Urinary bladder (tissue), 3 donors: ENCODE measurements at regions not wholly inside any gene's neighbourhood (a gene's known extent, or its start where the extent isn't known, plus 50 kb on each side); places are given as distances from the start of the nearest gene placed in this dataset.
"Not testable (repeated sequence)": the region's sequence is repeated elsewhere in the genome, so short reads cannot be mapped to it uniquely, and the experiment has no call there.

Source experiments
- DNase-seq: peaks from one replicate; pipeline ENCODE4 v3.0.0-alpha.2; 2015; ENCODE audit errors: extremely low spot score
- H3K27ac ChIP-seq: one replicate; pipeline ENCODE4 v1.5.1; 2013; ENCODE audit warnings: low read depth, mild to moderate bottlenecking, moderate library complexity
- H3K36me3 ChIP-seq: one replicate; pipeline ENCODE4 v1.6.1; 2013; ENCODE audit warnings: mild to moderate bottlenecking, moderate library complexity; ENCODE audit not compliant: insufficient read depth
- H3K4me1 ChIP-seq: one replicate; pipeline ENCODE4 v1.6.1; 2013; ENCODE audit warnings: mild to moderate bottlenecking, moderate library complexity; ENCODE audit not compliant: insufficient read depth
- H3K4me3 ChIP-seq: one replicate; pipeline ENCODE4 v1.5.1; 2013; ENCODE audit warnings: low read depth, low read length
- WGBS: extraction: QIAGEN DNeasy Blood & Tissue Kit; methylation state at CpG from one replicate; pipeline ENCODE4 v1.1.7; 2013; 5-methylcytosine and 5-hydroxymethylcytosine counted together
- donor health status: healthy with polysubstance abuse.
- donor health status: healthy.

DNA sequence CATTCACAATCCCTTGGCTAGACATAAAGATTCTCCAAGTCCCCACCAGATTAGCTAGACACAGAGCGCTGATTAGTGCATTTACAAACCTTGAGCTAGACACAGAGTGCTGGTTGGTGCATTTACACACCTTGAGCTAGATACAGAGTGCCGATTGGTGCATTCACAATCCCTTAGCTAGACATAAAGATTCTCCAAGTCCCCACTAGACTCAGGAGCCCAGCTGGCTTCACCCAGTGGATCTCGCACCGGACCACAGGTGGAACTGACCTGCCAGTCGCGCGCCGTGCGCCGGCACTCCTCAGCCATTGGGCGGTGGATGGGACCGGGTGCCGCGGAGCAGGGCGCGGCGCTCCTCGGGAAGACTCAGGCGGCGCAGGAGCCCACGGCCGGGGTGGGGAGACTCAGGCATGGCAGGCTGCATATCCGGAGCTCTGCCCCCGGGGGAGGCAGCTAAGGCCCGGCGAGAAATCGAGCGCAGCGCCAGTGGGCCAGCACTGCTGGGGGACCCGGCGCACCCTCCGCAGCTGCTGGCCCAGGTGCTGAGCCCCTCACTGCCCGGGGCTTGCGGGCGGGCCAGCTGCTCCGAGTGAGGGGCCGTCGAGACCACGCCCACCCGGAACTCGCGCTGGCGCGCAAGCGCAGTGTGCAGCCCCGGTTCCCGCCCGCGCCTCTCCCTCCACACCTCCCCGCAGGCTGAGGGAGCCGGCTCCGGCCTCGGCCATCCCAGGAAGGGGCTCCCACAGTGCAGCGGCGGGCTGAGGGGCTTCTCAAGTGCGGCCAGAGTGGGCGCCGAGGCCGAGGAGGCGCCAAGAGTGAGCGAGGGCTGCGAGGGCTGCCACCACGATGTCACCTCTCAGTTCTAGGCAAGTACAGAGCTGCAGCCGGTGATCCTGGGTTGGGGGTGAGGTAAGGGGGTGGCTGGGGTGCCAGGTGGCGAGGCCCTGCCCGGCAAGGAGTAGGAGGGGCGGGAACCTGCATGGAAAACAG is 773.7 kb upstream of the CITED2 start:
- not testable (repeated sequence) for H3K4me3 ChIP-seq, H3K36me3 ChIP-seq, H3K4me1 ChIP-seq, DNase-seq, H3K27ac ChIP-seq
- 97% methylated on average over 67 of the region's 67 CpGs for WGBS

- WGBS: 94% methylated on average over 1 of the region's 1 CpG
- no peak overlapping the region for H3K27ac ChIP-seq
- H3K36me3 ChIP-seq: no peaks in the 10 kb centered on the region
- no peak overlapping the region for H3K4me3 ChIP-seq
- no peaks in the 10 kb centered on the region for H3K4me1 ChIP-seq
- no peak for DNase-seq
Observed at GRCh38 chr6:140140891-140141290, 766.4 kb upstream of the CITED2 start.

DNA sequence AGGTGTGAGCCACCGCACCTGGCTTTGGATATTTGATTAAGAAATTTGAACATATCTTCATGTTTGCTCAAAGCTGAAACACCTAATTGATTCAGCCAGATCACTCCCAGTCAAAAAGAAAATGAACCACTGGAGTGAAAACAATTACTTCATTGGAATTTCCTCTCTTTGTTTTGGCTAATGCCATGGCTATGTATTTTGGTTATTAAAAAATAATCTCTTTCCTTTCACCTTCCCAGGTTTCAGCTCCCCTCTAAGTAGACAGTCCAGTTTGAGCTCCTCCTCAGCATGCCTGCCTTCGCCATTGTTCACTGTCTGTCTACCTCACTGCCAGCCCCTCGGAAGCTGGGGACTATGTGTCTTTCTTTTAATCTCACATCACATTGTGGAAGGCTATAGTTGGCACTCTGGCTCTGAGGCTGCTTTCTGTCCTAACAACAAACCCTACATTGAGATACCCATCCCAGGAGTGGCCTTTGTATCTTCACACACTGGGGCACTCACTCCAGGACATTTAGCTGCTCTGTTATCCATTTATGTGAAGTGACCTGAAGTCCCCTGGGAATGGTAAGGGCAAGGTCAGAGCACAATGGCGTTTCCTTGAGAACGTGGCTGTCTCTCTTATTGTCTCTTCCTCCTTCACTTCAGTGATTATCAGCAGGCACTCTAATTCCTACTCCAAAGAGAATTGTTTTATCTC is 764.0 kb upstream of the CITED2 start:
- WGBS: 71% methylated on average over 5 of the region's 5 CpGs
- no peaks in the 10 kb centered on the region for H3K36me3 ChIP-seq
- DNase-seq: no peak
- no peak overlapping the region for H3K4me3 ChIP-seq
- no peaks in the 10 kb centered on the region for H3K4me1 ChIP-seq
- no peak overlapping the region for H3K27ac ChIP-seq

- H3K27ac ChIP-seq: no peak overlapping the region
- H3K4me3 ChIP-seq: no peak overlapping the region
- no peaks in the 10 kb centered on the region for H3K4me1 ChIP-seq
- DNase-seq: no peak
- H3K36me3 ChIP-seq: no peaks in the 10 kb centered on the region
Observed at GRCh38 chr6:140134224-140134623, 759.8 kb upstream of the CITED2 start.

GRCh38 chr6:140130074-140130473 is 755.6 kb upstream of the CITED2 start:
- Histone ChIP-seq H3K27ac (no peak overlapping the region), H3K36me3 (no peaks in the 10 kb centered on the region), H3K4me1 (no peaks in the 10 kb centered on the region), H3K4me3 (no peak overlapping the region)
- DNase-seq: no peak

DNA sequence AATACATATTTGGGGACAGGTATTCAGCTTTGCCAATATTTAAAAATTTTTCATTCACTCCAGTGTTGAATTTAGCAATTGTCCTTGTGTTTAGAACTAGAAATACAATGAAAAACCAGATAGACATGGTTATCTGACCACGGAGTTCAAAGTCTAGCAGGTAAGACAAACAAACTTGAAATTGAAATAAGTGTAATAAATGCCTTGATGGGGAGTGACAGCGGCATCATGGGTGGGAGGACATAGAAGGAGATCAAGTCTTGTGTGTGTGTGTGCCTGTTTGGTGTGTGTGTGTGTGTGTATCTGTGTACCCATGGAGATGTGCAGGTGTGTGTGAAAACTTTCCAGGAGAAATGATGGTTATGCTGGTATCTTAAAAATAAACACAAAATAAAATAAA is 750.0 kb upstream of the CITED2 start:
- DNase-seq: no peak
- Histone ChIP-seq H3K27ac (no peak overlapping the region), H3K36me3 (no peaks in the 10 kb centered on the region), H3K4me1 (no peaks in the 10 kb centered on the region), H3K4me3 (no peak overlapping the region)
- WGBS: 91% methylated on average over 2 of the region's 2 CpGs

DNA sequence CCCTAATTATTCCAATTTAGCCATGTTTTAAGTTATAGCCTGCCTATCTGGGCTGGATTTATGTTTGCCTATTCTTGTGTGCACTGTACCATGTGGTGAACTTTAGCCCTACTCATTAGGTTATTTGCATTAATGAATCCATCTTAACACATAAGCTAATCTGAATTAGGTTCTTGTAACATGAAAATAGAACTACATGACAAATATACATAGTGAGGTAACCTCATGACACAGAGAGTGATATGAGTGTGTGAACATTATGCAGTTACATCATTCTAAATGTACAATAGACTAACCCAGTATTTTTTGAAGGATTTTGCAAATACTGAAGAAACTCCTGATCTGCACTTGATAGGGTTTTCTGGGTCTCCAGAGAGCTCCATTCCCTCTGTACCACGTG is 733.7 kb upstream of the CITED2 start:
- no peak for DNase-seq
- WGBS: 91% methylated on average over 1 of the region's 1 CpG
- H3K36me3 ChIP-seq: no peaks in the 10 kb centered on the region
- H3K4me1 ChIP-seq: no peaks in the 10 kb centered on the region
- no peak overlapping the region for H3K27ac ChIP-seq
- no peak overlapping the region for H3K4me3 ChIP-seq

- no peaks in the 10 kb centered on the region for H3K36me3 ChIP-seq
- DNase-seq: no peak
- no peak overlapping the region for H3K4me3 ChIP-seq
- H3K4me1 ChIP-seq: no peaks in the 10 kb centered on the region
- no peak overlapping the region for H3K27ac ChIP-seq
Observed at GRCh38 chr6:140107216-140107615, 732.8 kb upstream of the CITED2 start.

- Histone ChIP-seq H3K4me1 (no peaks in the 10 kb centered on the region), H3K27ac (no peak overlapping the region), H3K4me3 (no peak overlapping the region), H3K36me3 (no peaks in the 10 kb centered on the region)
- no peak for DNase-seq
- WGBS: 80% methylated on average over 6 of the region's 6 CpGs
Observed at GRCh38 chr6:140105857-140106256, 731.4 kb upstream of the CITED2 start.

- no peak for DNase-seq
- Histone ChIP-seq H3K4me3 (no peak overlapping the region), H3K4me1 (no peaks in the 10 kb centered on the region), H3K27ac (no peak overlapping the region), H3K36me3 (no peaks in the 10 kb centered on the region)
- WGBS: 74% methylated on average over 3 of the region's 3 CpGs
Observed at GRCh38 chr6:140105241-140105640, 730.8 kb upstream of the CITED2 start.

- no peaks in the 10 kb centered on the region for H3K4me1 ChIP-seq
Observed at GRCh38 chr6:140101818-140102217, 727.4 kb upstream of the CITED2 start.

DNA sequence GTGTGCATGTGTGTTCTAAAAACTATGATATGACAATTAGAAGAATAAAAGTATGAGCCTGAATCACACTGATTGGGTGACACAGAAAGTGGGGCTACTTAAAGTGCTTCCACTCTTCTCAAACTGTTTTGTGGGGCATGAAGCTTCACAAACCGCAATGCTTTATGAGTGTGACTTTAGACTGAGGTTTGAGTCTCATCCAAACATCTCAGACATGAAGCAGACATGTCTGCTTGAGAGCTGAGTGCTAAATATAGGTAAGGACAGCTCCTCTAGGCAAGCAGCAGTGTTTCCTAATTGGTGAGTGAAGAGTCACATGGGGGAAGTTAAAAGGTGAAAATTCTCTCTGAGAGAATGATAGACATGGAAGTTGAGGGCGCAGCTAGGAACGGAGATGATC is 726.9 kb upstream of the CITED2 start:
- DNase-seq: no peak
- Histone ChIP-seq H3K4me1 (no peaks in the 10 kb centered on the region), H3K4me3 (no peak overlapping the region), H3K27ac (no peak overlapping the region), H3K36me3 (no peaks in the 10 kb centered on the region)
- WGBS: 86% methylated on average over 3 of the region's 3 CpGs

More at GRCh38 chr6:140101818-140102217, 727.4 kb upstream of the CITED2 start:
- no peaks in the 10 kb centered on the region for H3K36me3 ChIP-seq
- H3K27ac ChIP-seq: no peak overlapping the region
- DNase-seq: no peak
- H3K4me3 ChIP-seq: no peak overlapping the region

DNA sequence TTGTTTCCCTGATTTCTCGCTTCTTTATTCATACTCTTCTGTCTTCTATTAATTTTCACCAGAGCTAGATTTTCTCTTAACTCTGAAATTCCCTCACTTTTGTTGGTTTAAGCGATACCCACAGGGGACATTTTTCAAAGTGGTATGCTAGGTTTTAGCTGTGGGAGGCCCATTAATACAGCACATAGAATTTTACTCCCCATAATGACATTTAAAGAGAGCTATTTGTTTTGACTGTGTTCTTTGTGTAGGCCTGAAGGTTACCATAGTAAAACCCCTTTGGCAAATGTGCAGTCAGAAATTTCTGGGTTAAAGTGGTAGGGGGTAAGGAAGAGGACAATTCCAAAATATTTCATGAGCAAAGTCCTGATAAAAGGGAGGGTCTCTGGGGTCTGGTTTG is 721.1 kb upstream of the CITED2 start:
- no peaks in the 10 kb centered on the region for H3K4me1 ChIP-seq
- no peaks in the 10 kb centered on the region for H3K36me3 ChIP-seq
- H3K27ac ChIP-seq: no peak overlapping the region
- no peak for DNase-seq
- H3K4me3 ChIP-seq: no peak overlapping the region
- 93% methylated on average over 2 of the region's 2 CpGs for WGBS

DNA sequence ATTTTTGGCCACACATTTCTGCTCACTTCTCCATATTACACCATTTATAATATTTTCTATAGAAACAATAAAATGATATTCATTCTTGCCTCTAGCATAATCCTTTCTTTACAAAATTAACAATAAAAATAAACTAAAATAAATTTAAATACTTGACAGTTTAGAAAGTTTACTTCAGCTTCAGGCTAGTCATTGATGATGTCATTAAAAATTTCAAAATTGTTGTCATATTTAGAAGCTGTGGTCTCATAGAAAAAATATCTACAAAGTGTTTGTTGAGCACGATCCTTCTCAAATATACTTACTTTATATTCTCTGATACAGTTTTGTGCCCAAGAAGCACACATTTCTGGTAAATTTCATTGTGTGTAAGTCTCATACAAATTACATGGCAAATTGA is 717.4 kb upstream of the CITED2 start:
- H3K27ac ChIP-seq: no peak overlapping the region
- no peaks in the 10 kb centered on the region for H3K4me1 ChIP-seq
- no peak for DNase-seq
- no peak overlapping the region for H3K4me3 ChIP-seq
- H3K36me3 ChIP-seq: no peaks in the 10 kb centered on the region
- 96% methylated on average over 1 of the region's 1 CpG for WGBS
